ENCODE measurements at regions not wholly inside any gene's neighbourhood (a gene's known extent, or its start where the extent isn't known, plus 50 kb on each side); places are given as distances from the start of the nearest gene placed in this dataset.

DNA sequence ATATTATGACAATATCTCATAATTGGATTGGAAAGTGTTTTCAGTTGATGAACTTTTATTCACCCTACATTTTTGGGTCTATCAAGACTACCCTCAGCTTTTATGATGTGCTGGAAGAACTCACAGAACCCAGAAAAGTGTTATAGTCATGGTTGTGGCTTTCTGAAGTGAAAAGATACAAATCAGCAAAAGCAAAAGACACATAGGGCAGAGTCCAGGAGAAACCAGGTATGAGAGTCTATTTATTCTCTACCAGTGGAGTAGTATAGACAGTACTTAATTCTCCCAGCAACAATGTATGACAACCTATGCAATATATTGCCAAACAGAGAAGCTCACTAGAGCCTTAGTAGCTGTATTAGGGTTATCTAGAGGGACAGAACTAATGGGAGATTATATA, 280.4 kb upstream of the TTC14 start:
- in situ Hi-C loops (cut with HindIII; ENCODE audit: low pct_unique_long_range_greater_than_20kb, low sequenced_read_pairs) = no loop called here
- DNase-seq (ENCODE audit: low read depth) = no peak

DNA sequence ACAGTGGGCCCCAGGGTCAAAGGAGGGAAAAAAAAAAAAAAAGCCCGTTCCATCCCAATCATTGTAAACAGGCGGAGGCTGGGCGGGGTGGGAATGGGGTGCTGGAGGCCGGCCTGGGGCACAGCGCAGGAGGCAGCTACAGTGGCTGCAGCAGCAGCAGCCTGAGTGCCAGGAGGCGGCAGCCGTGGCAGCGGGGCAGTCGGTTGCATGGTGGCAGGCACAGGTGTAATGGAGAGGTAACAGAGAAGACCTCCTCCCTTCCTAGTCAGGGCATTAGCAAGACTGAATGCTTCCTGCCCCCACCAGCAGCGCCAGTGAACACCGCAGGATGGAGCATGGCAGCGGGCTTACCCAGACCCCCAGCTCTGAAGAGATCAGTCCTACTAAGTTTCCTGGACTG, 279.1 kb upstream of the TTC14 start:
- in situ Hi-C loops (cut with HindIII; ENCODE audit: low pct_unique_long_range_greater_than_20kb, low sequenced_read_pairs) = no loop called here
- DNase-seq (ENCODE audit: low read depth) = no peak

DNA sequence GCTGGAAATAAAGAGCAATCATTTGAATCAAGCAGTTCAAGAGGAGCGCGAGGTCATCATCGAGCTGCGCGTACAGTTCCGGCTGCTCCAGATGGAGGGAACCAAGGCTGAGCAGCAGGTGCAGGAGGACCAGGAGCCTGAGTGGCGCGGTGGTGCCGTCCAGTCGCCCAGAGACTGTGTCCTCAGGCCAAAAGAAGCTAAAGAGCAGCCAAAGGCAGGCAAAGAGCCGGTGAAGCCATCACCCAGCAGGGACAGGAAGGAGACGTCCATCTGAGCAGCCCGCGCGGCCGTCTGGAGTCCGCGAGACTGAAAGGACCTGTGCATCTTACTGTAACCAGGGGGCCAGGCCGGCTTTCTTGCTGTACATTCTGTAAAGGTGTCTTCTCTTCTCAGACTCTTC, 277.2 kb upstream of the TTC14 start:
- no peak for DNase-seq (ENCODE audit: low read depth)
- in situ Hi-C loops (cut with HindIII; ENCODE audit: low pct_unique_long_range_greater_than_20kb, low sequenced_read_pairs) = no loop called here

DNA sequence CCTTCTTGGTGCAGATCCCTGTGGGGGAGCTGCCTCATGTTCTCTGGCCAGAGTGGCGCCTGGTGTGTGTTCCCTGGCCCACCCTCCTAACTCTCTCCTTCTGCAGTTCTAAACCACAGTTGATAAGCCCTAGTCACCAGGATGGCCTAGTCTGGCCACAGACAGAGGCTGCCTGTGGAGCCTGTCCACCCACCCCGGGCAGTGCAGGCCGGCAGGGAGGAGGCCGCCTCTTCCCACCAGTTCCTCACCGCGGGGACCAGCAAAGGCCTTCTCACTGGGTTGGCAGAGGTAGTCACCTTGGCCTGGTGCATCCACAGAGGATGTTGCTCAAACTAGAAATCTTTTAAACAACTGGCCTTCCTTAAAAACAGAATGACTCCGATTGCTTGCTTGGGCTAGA, 276.4 kb upstream of the TTC14 start:
- in situ Hi-C loops (cut with HindIII; ENCODE audit: low pct_unique_long_range_greater_than_20kb, low sequenced_read_pairs) = no loop called here
- DNase-seq (ENCODE audit: low read depth) = no peak

DNA sequence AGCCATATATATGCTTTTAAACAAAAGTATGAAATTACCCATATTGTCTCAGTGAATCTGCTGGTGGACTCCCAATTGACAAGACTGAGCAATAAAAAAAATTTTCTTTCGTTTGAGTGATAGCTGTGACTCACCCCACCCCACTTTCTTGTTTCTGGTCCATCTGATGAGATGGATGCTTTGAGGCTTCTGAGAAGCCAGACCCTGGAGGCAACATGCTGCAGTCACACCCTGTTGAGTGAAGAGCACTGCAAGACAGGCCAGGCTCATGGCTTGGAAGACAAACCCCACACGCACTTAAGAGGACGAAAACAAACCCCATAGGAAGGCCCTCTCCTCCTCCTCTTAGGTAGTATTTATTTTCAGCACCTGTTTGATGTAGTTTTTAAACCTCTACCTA, 276.0 kb upstream of the TTC14 start:
- in situ Hi-C loops (cut with HindIII; ENCODE audit: low pct_unique_long_range_greater_than_20kb, low sequenced_read_pairs) = no loop called here
- no peak for DNase-seq (ENCODE audit: low read depth)

DNA sequence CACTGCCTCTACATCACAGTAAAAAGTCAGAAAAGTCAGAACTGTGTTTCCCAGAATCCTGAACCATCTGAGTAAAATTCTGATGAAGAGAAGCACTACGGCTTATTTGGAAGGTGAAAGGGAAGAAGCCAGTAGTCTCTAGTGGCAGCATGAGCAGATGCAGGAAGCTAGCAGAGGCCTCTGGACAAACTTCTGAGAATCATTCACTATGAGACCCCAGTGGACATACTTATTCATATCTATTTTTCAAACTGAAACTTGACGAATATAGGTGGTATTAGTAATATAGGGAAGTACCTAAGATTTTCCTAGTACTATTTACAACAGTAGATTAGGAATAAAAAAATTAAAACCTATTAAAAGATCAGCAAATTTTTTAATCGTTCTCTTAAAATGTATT, 272.8 kb upstream of the TTC14 start:
- DNase-seq (ENCODE audit: low read depth) = no peak
- in situ Hi-C loops (cut with HindIII; ENCODE audit: low pct_unique_long_range_greater_than_20kb, low sequenced_read_pairs) = no loop called here

DNA sequence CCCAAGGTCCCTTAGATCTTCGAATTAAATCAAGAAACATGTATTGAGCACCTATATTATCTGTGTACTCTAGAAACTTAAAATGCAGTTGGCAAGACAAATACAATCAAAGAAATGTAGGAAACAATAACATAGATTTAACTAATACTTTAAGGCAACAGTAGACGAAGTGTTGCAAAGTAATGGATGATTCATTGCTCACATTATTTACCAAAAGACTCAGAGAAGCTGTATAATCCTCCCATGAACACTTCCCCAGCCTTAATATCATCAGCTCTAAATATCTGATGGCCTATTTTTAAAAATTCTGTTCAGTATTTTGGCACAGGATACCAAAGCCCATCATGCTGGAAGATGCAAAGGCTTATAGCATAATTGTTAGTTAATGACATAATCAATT, 272.1 kb upstream of the TTC14 start:
- in situ Hi-C loops (cut with HindIII; ENCODE audit: low pct_unique_long_range_greater_than_20kb, low sequenced_read_pairs) = no loop called here
- no peak for DNase-seq (ENCODE audit: low read depth)

DNA sequence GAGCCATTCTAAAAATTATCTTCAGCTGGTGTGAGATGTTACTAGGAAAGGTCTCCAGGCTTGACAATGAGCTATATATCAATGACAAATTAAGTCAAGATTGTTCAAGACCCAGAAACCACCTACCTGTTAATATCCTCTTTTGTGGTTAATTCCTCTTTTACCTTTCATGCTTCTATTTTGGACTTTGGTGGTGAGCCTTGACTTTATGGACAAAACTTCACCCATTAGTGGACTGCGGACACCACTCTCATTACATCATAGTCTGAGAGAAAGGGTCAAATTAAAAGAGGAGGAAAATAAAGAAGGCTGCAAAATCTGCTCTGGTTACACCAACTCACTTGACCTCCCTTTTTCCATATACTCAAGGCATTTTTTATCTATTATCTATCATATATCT, 271.5 kb upstream of the TTC14 start:
- DNase-seq (ENCODE audit: low read depth) = no peak
- in situ Hi-C loops (cut with HindIII; ENCODE audit: low pct_unique_long_range_greater_than_20kb, low sequenced_read_pairs) = no loop called here

DNA sequence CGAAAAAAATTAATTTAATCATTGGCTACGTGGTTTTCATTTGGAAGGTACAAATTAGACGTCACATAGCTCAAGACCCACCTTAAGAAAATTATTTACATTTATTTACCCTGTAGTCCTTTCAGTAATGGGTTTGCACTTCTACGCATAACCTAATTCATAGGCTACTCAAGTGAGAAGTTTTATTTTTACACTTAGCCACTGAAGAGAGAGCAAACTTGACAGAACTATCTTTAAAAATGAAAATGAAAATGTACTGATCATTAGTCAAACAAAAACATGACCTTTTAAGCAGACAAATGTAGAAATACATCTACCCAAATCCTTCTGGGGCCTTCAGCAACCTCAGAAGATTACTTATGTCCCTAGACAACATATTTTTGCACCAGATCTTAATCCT, 269.4 kb upstream of the TTC14 start:
- in situ Hi-C loops (cut with HindIII; ENCODE audit: low pct_unique_long_range_greater_than_20kb, low sequenced_read_pairs) = no loop called here
- DNase-seq (ENCODE audit: low read depth) = no peak

DNA sequence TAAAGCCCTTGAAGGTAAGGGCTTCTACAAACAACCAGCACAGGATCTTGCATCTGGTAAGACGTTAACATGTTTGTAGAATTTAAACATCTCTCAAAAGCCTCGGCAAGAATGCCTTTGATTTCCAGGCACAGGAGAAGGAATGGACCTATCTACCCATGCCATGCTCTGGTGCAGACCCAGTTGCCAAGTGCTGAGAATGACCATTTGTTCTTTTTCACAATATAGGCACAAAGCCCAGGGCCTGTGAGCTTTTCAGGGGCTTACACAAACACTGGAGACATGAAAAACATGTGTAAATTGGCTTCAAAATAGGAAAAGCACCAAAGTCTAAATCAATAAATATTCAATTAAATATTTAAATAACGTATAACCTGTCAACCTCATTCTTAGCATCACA, 266.9 kb upstream of the TTC14 start:
- no peak for DNase-seq (ENCODE audit: low read depth)
- in situ Hi-C loops (cut with HindIII; ENCODE audit: low pct_unique_long_range_greater_than_20kb, low sequenced_read_pairs) = no loop called here

DNA sequence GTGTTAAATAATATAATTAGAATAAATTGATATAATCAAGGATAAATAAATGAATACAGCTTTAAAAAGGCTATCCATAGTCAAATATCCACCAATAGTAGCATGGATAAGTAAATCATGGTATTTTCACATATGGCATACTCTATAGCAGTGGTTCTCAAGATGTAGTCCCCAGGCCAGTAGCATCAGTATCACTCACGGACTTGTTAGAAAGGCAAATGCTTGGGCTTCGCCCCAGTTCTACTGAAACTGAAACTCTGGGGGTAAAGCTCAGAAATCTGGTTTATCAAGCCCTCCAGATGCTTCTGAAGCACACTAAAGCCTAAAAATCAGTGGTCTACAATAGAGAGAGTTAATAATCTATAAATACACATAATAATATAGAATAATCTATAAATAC, 261.6 kb upstream of the TTC14 start:
- DNase-seq (ENCODE audit: low read depth) = no peak
- in situ Hi-C loops (cut with HindIII; ENCODE audit: low pct_unique_long_range_greater_than_20kb, low sequenced_read_pairs) = no loop called here

DNA sequence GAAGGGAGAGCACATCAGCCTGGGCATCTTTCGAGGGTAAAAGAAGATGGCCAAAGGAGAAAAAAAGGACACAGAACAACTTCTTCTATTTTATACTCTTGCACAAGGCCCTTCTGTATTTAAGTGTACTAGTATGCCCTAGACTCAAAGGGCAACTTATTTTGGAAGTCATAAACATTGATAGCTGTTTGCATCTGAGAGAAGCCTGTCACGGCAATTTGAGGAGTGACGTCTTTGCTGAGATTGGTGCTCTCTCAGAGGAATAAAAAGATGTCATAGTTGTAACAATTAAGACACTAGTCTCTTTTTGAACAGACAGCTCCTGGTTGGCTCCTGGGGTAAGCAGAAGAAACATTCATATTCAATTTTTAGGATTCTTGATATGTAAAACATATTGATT, 260.4 kb upstream of the TTC14 start:
- in situ Hi-C loops (cut with HindIII; ENCODE audit: low pct_unique_long_range_greater_than_20kb, low sequenced_read_pairs) = no loop called here
- DNase-seq (ENCODE audit: low read depth) = no peak

DNA sequence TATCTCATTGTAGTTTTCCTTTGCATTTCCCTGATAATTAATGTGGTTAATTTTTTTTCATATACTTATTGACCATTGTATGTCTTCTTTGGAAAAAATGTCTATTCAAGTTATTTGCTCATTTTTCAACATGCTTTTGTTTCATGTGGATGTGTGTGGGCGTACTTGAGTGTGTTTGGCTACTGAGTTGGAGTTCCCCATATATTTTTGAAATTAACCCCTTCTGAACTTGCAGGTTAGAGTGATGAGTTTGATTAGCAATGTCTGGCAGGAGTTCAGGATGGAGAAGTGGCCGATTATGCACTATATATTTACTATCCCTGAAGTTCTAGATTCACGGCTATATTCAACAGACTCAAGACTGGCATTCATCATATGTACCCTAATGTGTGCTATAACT, 250.4 kb upstream of the TTC14 start:
- in situ Hi-C loops (cut with HindIII; ENCODE audit: low pct_unique_long_range_greater_than_20kb, low sequenced_read_pairs) = no loop called here

DNA sequence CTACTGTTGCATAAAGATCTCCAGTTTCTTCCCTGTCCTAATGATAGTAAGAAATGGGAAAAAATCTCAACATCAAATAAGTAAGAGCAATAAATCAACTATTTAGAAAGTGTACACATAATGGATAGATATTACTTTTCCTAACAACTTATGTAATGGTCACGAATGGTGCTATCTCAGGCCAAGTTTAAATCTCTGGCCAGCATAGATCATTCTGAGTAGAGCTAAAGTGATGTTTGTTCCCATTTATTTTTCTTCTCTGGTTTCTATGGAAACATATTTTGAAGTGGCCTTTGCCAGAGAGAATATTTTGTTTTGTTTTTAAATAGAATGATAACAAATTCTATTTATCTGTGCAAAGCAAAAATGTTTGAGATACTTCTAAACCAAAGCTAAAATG, 249.7 kb upstream of the TTC14 start:
- in situ Hi-C loops (cut with HindIII; ENCODE audit: low pct_unique_long_range_greater_than_20kb, low sequenced_read_pairs) = no loop called here

More for the DNA sequence above, 250.4 kb upstream of the TTC14 start:
- no peak for DNase-seq (ENCODE audit: low read depth)

DNA sequence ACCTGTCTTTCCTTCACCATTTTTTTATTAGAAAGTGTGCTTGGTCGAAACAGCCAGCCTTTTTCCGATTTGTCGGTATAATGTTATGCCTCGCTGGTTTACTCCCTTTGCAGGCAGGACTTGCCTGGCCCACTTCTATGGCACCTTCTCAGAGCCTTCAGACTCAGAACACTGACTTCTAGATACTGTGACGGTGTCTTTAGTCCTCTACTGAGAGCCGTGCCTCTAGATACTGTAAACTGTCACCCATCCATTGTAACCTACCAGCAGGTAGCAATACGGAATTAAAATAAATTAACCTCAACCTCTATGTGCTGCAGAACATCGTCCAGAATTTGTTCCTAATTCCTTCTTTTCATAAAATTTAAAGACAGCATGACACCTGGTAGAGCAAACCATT, 247.7 kb upstream of the TTC14 start:
- in situ Hi-C loops (cut with HindIII; ENCODE audit: low pct_unique_long_range_greater_than_20kb, low sequenced_read_pairs) = no loop called here
- DNase-seq (ENCODE audit: low read depth) = no peak

More for the DNA sequence above, 249.7 kb upstream of the TTC14 start:
- DNase-seq (ENCODE audit: low read depth) = no peak

DNA sequence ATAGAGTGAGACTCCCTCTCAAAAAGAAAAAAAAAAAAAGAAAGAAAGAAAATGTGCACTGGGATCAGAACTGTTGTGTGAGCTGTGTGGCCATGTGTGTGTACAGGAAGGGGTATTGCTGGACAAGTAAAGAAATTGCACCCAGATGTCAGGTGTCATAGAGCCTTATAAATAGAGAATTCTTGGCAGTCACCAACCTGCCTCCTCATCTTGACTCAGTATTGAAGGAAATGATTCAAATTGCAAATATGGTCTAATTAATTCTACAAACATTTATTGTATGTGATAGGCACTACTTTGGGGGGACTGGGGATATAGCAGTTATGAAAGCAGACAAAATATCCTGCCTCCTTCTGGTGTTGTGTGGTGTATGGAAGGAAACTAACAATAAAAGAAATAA, 243.8 kb upstream of the TTC14 start:
- in situ Hi-C loops (cut with HindIII; ENCODE audit: low pct_unique_long_range_greater_than_20kb, low sequenced_read_pairs) = no loop called here
- no peak for DNase-seq (ENCODE audit: low read depth)

DNA sequence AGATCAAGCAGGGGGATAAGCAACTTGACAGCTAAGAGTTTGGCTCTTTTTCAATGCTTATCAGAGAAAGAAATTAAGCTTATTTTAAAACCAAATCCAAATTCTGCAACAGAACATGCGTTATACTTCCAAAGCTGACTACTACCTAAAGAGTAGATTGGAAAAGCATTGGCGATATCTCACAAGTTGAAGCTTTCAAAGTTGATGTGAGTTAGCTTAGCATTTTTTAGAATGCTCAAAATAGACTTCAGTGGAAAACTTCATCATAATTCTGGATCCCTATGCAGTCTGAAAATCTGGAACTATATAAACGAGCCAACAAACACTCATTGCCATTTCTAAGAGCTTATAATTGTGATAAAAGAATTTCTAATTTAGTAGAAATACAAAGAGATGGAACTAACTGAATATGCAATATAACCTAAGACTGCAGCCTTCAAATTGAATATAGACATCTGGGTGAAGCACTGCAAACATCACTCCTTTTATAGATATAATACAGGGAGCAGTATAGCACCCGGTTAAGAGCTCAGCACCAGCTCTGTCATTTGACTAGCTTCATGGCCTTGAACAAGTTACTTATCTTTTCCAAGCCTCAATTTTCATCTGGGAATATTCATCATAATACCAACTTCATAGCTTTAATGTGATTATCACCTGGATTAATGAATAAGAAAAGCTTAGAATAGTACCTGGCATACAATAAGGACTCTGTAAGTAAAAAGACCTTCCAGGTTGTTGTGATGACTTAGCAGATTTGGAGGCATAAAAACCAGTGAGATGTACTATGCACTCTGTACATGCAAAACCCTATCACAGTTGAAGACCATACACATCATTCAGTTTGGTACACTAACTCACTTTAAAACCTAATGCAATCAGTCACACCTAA, 242.7 kb upstream of the TTC14 start:
- no peak for DNase-seq (ENCODE audit: low read depth)
- in situ Hi-C loops (cut with HindIII; ENCODE audit: low pct_unique_long_range_greater_than_20kb, low sequenced_read_pairs) = no loop called here

DNA sequence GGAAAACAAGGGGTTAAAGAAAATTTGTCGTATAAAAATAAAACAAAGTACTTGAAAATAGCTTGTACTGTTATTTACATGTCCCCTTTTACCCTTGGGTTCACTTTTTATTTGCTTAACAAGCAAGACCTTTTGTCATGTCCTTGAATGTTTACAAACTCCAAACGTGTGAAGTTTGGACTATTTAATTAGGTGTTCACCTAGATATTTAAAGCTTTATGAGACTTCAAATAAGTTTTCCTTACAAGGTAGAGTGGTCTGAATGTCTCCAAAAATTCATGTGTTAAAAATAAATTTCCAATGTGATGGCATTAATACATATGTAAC, 242.0 kb upstream of the TTC14 start:
- no peak for DNase-seq (ENCODE audit: low read depth)
- in situ Hi-C loops (cut with HindIII; ENCODE audit: low pct_unique_long_range_greater_than_20kb, low sequenced_read_pairs) = no loop called here

DNA sequence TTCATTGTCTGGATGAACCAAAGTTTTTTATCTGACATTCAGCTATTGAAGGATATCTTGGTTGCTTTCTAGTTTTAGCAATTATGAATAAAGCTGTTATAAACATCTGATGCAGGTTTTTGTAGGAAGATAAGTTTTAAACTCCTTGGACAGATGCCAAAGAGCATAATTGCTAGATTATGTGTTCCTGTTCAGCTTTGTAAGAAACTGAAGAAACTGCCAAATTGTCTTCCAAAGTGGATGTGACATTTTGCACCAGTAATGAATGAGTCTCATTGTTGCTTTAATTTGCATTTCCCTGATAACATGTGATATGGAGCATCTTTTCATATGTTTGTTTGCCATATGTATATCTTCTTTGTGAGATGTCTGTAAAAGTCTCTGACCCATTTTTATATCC, 239.9 kb upstream of the TTC14 start:
- no peak for DNase-seq (ENCODE audit: low read depth)
- in situ Hi-C loops (cut with HindIII; ENCODE audit: low pct_unique_long_range_greater_than_20kb, low sequenced_read_pairs) = no loop called here

DNA sequence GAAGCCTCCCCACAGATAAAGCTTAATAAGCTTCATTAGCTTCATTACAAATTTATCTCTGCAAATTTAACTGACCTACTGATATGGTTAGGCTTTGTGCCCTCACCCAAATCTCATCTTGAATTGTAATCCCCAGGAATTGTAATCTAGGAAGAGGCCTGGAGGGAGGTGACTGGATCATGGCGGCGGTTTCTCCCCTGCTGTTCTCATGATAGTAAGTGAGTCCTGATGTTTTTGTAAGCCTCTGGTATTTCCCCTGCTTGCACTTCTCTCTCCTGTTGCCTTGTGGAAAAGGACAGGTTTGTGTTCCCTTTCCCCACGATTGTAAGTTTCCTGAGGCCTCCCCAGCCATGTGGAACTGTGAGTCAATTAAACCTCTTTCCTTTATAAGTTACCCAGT, 226.1 kb upstream of the TTC14 start:
- in situ Hi-C loops (cut with HindIII; ENCODE audit: low pct_unique_long_range_greater_than_20kb, low sequenced_read_pairs) = no loop called here

DNA sequence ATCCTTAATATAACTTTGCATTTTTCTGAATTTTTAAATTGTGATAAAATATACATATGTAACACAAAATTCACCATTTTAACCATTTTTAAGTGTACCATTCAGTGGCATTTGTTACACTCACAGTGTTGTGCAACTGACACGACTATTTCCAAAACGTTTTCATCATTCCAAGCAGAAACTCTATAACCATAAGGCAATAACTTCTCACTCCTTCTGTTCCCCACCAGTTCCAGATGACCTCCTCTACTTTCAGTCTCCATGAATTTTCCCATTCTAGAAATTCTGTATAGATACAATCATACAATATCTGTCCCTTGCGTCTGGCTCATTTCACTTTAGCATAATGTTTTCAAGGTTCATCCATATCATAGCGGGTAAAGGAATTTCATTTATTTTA, 223.5 kb upstream of the TTC14 start:
- in situ Hi-C loops (cut with HindIII; ENCODE audit: low pct_unique_long_range_greater_than_20kb, low sequenced_read_pairs) = no loop called here
- no peak for DNase-seq (ENCODE audit: low read depth)

More for the DNA sequence above, 226.1 kb upstream of the TTC14 start:
- DNase-seq (ENCODE audit: low read depth) = no peak

All from Caki2 (cell line).